KMS-11 (cell line): ENCODE measurements at regions not wholly inside any gene's neighbourhood (a gene's known extent, or its start where the extent isn't known, plus 50 kb on each side); places are given as distances from the start of the nearest gene placed in this dataset.

Source experiments
- H2AFZ ChIP-seq: fragments of 200-600 bp; sonication (generic); 2 replicates; pipeline ENCODE4 v1.6.1; 2016; ENCODE audit warnings: antibody characterized with exemption, mixed run types, low read depth
- H3K27ac ChIP-seq: fragments of 200-600 bp; sonication (generic); 2 replicates; pipeline ENCODE4 v1.6.1; 2016; ENCODE audit warnings: mild to moderate bottlenecking, mixed run types
- H3K27me3 ChIP-seq: fragments of 200-600 bp; sonication (generic); 2 replicates; pipeline ENCODE4 v1.6.1; 2017; ENCODE audit warnings: mild to moderate bottlenecking, low read depth, mixed run types, moderate library complexity; ENCODE audit not compliant: insufficient read depth
- H3K36me3 ChIP-seq: fragments of 200-600 bp; sonication (generic); 2 replicates; pipeline ENCODE4 v1.6.1; 2017; ENCODE audit warnings: mild to moderate bottlenecking, mixed run types; ENCODE audit not compliant: insufficient read depth
- H3K4me1 ChIP-seq: fragments of 200-600 bp; sonication (generic); 2 replicates; pipeline ENCODE4 v1.6.1; 2016; ENCODE audit warnings: mild to moderate bottlenecking, low read depth, mixed run types; ENCODE audit not compliant: poor library complexity, severe bottlenecking
- H3K4me2 ChIP-seq: fragments of 200-600 bp; sonication (generic); 2 replicates; pipeline ENCODE4 v1.7.0; 2016; ENCODE audit warnings: mild to moderate bottlenecking, mixed run types
- H3K4me3 ChIP-seq: fragments of 200-600 bp; sonication (generic); IDR thresholded peaks from 2 replicates; pipeline ENCODE4 v1.6.1; 2017; ENCODE audit warnings: low read depth, low read length, mixed read lengths; ENCODE audit not compliant: insufficient read depth
- H3K79me2 ChIP-seq: fragments of 200-600 bp; sonication (generic); 2 replicates; pipeline ENCODE4 v1.6.1; 2016; ENCODE audit warnings: low read depth, mixed run types; ENCODE audit not compliant: insufficient read depth
- H3K9ac ChIP-seq: fragments of 200-600 bp; sonication (generic); 2 replicates; pipeline ENCODE4 v1.6.1; 2016; ENCODE audit warnings: mild to moderate bottlenecking, mixed run types
- H4K20me1 ChIP-seq: fragments of 200-600 bp; sonication (generic); 2 replicates; pipeline ENCODE4 v1.6.1; 2016; ENCODE audit warnings: mild to moderate bottlenecking, mixed run types; ENCODE audit not compliant: insufficient read depth
- TF ChIP-seq, protein P1 (sequence below): fragments of 200-600 bp; sonication (generic); conservative IDR thresholded peaks from 2 replicates; pipeline ENCODE4 v1.6.1; 2017; ENCODE audit warnings: low read depth, mild to moderate bottlenecking, antibody characterized with exemption, low read length, moderate library complexity, mixed read lengths

DNA sequence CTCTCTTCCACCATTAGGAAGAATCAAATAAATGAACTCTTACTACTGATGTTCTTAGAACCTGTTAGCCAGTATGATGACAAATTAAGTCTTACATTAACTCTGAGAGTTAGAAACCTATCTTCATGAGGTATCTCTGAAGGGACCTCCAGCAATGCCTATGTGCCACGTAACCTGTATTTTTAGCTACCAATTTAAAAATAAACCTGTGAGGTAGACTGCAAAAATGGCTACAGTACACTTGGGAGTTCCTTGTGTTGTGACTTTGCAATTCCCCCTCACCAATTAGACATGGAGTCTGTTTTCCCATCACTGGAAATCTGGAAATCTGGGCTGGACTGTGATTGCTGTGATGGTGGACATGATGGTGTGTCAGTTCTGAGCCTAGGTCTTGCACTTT lies 143.7 kb upstream of the MPHOSPH6 start:
- H4K20me1 ChIP-seq: no peaks in the 10 kb centered on the region
- H2AFZ ChIP-seq: no peak overlapping the region
- TF ChIP-seq, protein P1, sequence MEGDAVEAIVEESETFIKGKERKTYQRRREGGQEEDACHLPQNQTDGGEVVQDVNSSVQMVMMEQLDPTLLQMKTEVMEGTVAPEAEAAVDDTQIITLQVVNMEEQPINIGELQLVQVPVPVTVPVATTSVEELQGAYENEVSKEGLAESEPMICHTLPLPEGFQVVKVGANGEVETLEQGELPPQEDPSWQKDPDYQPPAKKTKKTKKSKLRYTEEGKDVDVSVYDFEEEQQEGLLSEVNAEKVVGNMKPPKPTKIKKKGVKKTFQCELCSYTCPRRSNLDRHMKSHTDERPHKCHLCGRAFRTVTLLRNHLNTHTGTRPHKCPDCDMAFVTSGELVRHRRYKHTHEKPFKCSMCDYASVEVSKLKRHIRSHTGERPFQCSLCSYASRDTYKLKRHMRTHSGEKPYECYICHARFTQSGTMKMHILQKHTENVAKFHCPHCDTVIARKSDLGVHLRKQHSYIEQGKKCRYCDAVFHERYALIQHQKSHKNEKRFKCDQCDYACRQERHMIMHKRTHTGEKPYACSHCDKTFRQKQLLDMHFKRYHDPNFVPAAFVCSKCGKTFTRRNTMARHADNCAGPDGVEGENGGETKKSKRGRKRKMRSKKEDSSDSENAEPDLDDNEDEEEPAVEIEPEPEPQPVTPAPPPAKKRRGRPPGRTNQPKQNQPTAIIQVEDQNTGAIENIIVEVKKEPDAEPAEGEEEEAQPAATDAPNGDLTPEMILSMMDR: no peak
- H3K27ac ChIP-seq: no peak overlapping the region
- no peaks in the 10 kb centered on the region for H3K27me3 ChIP-seq
- H3K79me2 ChIP-seq: no peaks in the 10 kb centered on the region
- no peaks in the 10 kb centered on the region for H3K36me3 ChIP-seq
- H3K4me1 ChIP-seq: no peaks in the 10 kb centered on the region
- no peak overlapping the region for H3K9ac ChIP-seq
- H3K4me3 ChIP-seq: no peak overlapping the region
- H3K4me2 ChIP-seq: no peak overlapping the region

DNA sequence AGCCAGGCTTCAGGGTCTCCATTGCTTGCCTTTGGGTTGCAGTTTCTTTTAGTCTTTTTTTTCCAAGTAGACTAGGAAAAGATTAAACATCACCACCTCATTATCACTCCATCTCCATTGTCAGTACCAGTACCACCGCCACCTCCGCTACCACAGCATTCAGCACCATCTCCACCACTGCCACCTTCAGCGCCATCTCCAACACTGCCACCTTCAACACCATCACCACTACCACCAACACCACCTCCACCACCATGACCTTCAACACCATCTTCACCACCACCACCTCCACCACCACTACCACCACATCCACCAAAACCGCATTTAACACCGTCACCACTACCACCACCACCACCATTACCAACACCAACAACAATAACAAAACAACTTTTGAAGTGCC lies 141.5 kb upstream of the MPHOSPH6 start:
- H3K9ac ChIP-seq: no peak overlapping the region
- no peaks in the 10 kb centered on the region for H3K36me3 ChIP-seq
- H3K4me1 ChIP-seq: no peaks in the 10 kb centered on the region
- no peak overlapping the region for H3K4me3 ChIP-seq
- H3K79me2 ChIP-seq: no peaks in the 10 kb centered on the region
- no peaks in the 10 kb centered on the region for H4K20me1 ChIP-seq
- H3K27me3 ChIP-seq: no peaks in the 10 kb centered on the region
- TF ChIP-seq, protein P1: no peak
- no peak overlapping the region for H2AFZ ChIP-seq
- H3K27ac ChIP-seq: no peak overlapping the region
- no peak overlapping the region for H3K4me2 ChIP-seq

DNA sequence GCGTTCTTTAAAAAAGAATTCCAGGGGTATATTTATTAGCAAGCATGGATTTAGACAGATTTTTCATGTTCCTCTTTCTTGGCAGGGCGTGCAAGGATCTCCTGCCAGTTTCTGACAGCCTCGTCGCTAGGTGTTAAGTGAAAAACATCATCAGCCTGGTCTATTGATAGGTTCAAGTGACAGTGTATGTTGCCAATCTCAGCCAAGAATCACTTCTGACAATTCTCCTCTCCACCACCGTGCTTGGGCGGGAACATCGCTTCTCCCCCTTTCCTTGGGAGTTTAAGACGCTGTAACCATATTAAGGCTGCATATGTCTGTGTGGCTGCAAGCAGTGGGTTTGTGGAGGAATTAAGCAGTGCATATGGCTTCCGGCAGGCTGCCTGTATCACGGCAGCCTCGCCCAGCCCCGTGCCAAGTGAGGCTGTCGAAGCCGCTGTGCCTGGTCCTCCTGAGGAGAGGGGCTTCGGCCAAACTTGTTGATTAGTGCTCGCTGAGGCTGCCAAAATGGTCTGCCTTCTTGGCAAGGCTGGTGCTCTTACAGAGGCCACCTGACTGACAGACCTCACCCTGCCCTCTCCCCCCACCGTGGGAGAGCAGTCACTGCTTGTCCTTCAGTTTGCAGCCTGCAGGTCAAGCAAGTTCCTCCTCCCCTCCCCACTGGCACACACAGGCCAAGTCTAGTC lies 132.2 kb upstream of the MPHOSPH6 start:
- no peak overlapping the region for H3K27ac ChIP-seq
- H2AFZ ChIP-seq: no peak overlapping the region
- no peak overlapping the region for H3K9ac ChIP-seq
- H3K4me2 ChIP-seq: no peak overlapping the region
- no peaks in the 10 kb centered on the region for H4K20me1 ChIP-seq
- no peaks in the 10 kb centered on the region for H3K27me3 ChIP-seq
- H3K36me3 ChIP-seq: no peaks in the 10 kb centered on the region
- H3K4me3 ChIP-seq: no peak overlapping the region
- H3K4me1 ChIP-seq: no peaks in the 10 kb centered on the region
- TF ChIP-seq, protein P1: no peak
- H3K79me2 ChIP-seq: no peaks in the 10 kb centered on the region

DNA sequence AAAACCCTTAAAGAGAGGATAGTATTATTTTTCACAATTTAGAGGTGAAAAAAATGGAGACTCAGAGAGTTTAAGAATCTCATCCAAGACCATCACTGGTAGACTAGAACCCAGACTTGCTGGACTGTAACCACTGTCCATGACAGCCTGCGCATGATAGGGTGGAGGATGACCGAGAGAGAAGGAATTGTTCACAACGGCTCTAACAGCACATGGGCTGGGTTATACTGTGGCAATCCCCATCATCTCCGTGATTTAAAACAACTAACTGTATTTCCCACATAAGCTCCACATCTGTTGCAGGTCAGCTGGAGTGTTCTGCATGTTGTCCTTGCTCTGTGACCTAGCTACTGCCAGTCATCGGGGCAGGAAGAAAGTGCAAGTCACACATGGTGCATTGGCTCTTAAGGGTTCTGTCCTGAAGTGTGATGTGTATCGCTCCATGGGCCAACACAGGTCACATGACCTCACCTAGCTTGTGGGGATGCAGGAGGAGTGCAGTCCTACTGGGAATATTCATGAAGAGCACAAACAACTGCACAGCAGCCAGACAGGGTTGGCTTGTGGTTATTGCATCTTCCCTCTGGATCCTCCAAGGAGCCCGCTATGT lies 131.2 kb upstream of the MPHOSPH6 start:
- Histone ChIP-seq H3K27ac (no peak overlapping the region), H3K4me2 (no peak overlapping the region), H4K20me1 (no peaks in the 10 kb centered on the region), H3K27me3 (no peaks in the 10 kb centered on the region), H3K79me2 (no peaks in the 10 kb centered on the region), H3K36me3 (no peaks in the 10 kb centered on the region), H2AFZ (no peak overlapping the region), H3K9ac (no peak overlapping the region), H3K4me1 (no peaks in the 10 kb centered on the region), H3K4me3 (no peak overlapping the region)
- TF ChIP-seq, protein P1: no peak
